Panc1 (cell line): ENCODE measurements at regions not wholly inside any gene's neighbourhood (a gene's known extent, or its start where the extent isn't known, plus 50 kb on each side); places are given as distances from the start of the nearest gene placed in this dataset.

Experiments used
- ATAC-seq: fragments of 200-7000 bp; cut with Tn5 transposase; 2 replicates; pipeline ENCODE4 v1.9.1; 2020; ENCODE audit warnings: mild to moderate bottlenecking, moderate library complexity
- BruUV-seq: library from RNA; stranded (reverse); fragments of 400-500 nt; replicated peaks from 2 replicates; lab custom pipeline; 2021; lab: Mats Ljungman, UMichigan
- CTCF ChIA-PET: fragments of 300-600 bp; sonication (Branson Sonifier 250); formaldehyde crosslinking; loops from one replicate; lab custom pipeline; 2022; ENCODE audit warnings: antibody characterized with exemption; lab: Charles Lee
- POLR2A ChIA-PET: fragments of 300-600 bp; sonication (Branson Sonifier 250); formaldehyde crosslinking; loops from one replicate; lab custom pipeline; 2022; ENCODE audit warnings: antibody characterized with exemption; lab: Charles Lee
- DNase-seq: peaks from one replicate; pipeline ENCODE4 v3.0.0-alpha.2; 2010; ENCODE audit warnings: low read depth, low spot score
- H3K27ac ChIP-seq: 2 replicates; pipeline ENCODE4 v1.5.1; 2011; ENCODE audit warnings: mild to moderate bottlenecking, low read length, inconsistent platforms
- H3K27me3 ChIP-seq: fragments of 200-500 bp; sonication (Bioruptor generic); 2 replicates; pipeline ENCODE4 v1.6.0; 2014; ENCODE audit warnings: low read length, inconsistent platforms; ENCODE audit not compliant: control insufficient read depth, insufficient read depth
- H3K36me3 ChIP-seq: fragments of 200-500 bp; sonication (Bioruptor generic); 2 replicates; pipeline ENCODE4 v1.5.1; 2014; ENCODE audit warnings: inconsistent platforms, mild to moderate bottlenecking, low read length, moderate library complexity; ENCODE audit not compliant: control insufficient read depth, insufficient read depth
- H3K4me1 ChIP-seq: 2 replicates; pipeline ENCODE4 v1.5.1; 2011; ENCODE audit warnings: inconsistent platforms, mild to moderate bottlenecking, low read length, moderate library complexity; ENCODE audit not compliant: control insufficient read depth, insufficient read depth
- H3K4me3 ChIP-seq, 2 experiments: 2 replicates each; pipeline ENCODE4 v1.5.1; 2011 to 2012; ENCODE audit warnings: low read depth in 2 of 2, low read length in 2 of 2, mild to moderate bottlenecking in 2 of 2, inconsistent platforms in 1 of 2, moderate library complexity in 1 of 2
- H3K9me3 ChIP-seq: fragments of 200-500 bp; sonication (Bioruptor generic); 2 replicates; pipeline ENCODE4 v1.5.1; 2014; ENCODE audit warnings: low read depth, mild to moderate bottlenecking, inconsistent platforms, low read length, moderate library complexity; ENCODE audit not compliant: control insufficient read depth, insufficient read depth
- POLR2AphosphoS5 ChIP-seq: IDR thresholded peaks from 2 replicates; pipeline ENCODE4 v1.6.1; 2012; ENCODE audit warnings: mild to moderate bottlenecking, low read depth, low read length, moderate library complexity
- REST ChIP-seq, 2 experiments: IDR thresholded peaks; 2 replicates each; pipeline ENCODE4 v1.6.1; 2011 to 2012; ENCODE audit warnings: low read depth in 2 of 2, control low read depth in 1 of 2, low read length in 1 of 2, mild to moderate bottlenecking in 1 of 2, moderate library complexity in 1 of 2; ENCODE audit not compliant: insufficient read depth in 1 of 2
- SIN3A ChIP-seq: IDR thresholded peaks from 2 replicates; pipeline ENCODE4 v1.6.1; 2012; ENCODE audit warnings: low read depth, mild to moderate bottlenecking, low read length, moderate library complexity, borderline replicate concordance; ENCODE audit not compliant: insufficient read depth
- TCF7L2 ChIP-seq: IDR thresholded peaks from 2 replicates; pipeline ENCODE4 v1.6.1; 2011; ENCODE audit warnings: mild to moderate bottlenecking, low read depth, low read length, inconsistent platforms
- in situ Hi-C: cut with HindIII; loops from 2 replicates; pipeline ENCODE4 v1.10.0; 2016; ENCODE audit warnings: low sequenced_read_pairs, low pct_unique_long_range_greater_than_20kb
- intact Hi-C: fragments of 100-400 bp; cut with micrococcal nuclease; formaldehyde crosslinking; loops from one replicate; pipeline ENCODE4 v1.10.0; 2022; ENCODE audit not compliant: unreplicated experiment
- TF ChIP-seq, protein P1 (sequence below): fragments of 450-650 bp; IDR thresholded peaks from 2 replicates; pipeline ENCODE4 v1.5.1; 2017; ENCODE audit warnings: mild to moderate bottlenecking

- no peaks in the 10 kb centered on the region for H3K9me3 ChIP-seq
- ATAC-seq (no peak), DNase-seq (no peak)
- intact Hi-C loops (no loop called here), in situ Hi-C loops (no loop called here)
- no peaks in the 10 kb centered on the region for H3K4me1 ChIP-seq
- ChIA-PET CTCF (interaction anchor here (0.6 kb wide), 1 partner anchor 15 kb away, joined by 7 read pairs; no protein-coding TSS in a partner anchor), POLR2A (no interaction called here)
- TF ChIP-seq TCF7L2 (no peak), SIN3A (no peak), POLR2AphosphoS5 (no peak), REST (IDR thresholded peaks at IDR 0.05; ENCODE audit: insufficient read depth in 1 of 2, low read depth in 2 of 2, low read length in 1 of 2) (no peak)
- TF ChIP-seq, protein P1, sequence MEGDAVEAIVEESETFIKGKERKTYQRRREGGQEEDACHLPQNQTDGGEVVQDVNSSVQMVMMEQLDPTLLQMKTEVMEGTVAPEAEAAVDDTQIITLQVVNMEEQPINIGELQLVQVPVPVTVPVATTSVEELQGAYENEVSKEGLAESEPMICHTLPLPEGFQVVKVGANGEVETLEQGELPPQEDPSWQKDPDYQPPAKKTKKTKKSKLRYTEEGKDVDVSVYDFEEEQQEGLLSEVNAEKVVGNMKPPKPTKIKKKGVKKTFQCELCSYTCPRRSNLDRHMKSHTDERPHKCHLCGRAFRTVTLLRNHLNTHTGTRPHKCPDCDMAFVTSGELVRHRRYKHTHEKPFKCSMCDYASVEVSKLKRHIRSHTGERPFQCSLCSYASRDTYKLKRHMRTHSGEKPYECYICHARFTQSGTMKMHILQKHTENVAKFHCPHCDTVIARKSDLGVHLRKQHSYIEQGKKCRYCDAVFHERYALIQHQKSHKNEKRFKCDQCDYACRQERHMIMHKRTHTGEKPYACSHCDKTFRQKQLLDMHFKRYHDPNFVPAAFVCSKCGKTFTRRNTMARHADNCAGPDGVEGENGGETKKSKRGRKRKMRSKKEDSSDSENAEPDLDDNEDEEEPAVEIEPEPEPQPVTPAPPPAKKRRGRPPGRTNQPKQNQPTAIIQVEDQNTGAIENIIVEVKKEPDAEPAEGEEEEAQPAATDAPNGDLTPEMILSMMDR = no peak
- peaks cover 4% of the 10 kb centered on the region; the same call in 1 of the 2 replicates for H3K27me3 ChIP-seq
- H3K27ac ChIP-seq = no peak overlapping the region
- H3K36me3 ChIP-seq = no peaks in the 10 kb centered on the region; the same call in 1 of the 2 replicates
- H3K4me3 ChIP-seq = no peak overlapping the region
- no TSS peak for BruUV-seq
Measured at GRCh38 chr6:142521791-142522190, 220.0 kb downstream of the ADGRG6 start.

GRCh38 chr6:142523515-142524375 is 221.9 kb downstream of the ADGRG6 start:
- ChIA-PET POLR2A (no interaction called here), CTCF (no interaction called here)
- DNase-seq = no peak
- Histone ChIP-seq H3K27me3 (peaks cover 4% of the 10 kb centered on the region; the same call in 1 of the 2 replicates), H3K27ac (no peak overlapping the region), H3K4me3 (no peak overlapping the region), H3K9me3 (no peaks in the 10 kb centered on the region), H3K36me3 (no peaks in the 10 kb centered on the region; the same call in 1 of the 2 replicates), H3K4me1 (no peaks in the 10 kb centered on the region)
- BruUV-seq = no TSS peak
- TF ChIP-seq SIN3A (no peak), REST (IDR thresholded peaks at IDR 0.05; ENCODE audit: insufficient read depth in 1 of 2, low read depth in 2 of 2, low read length in 1 of 2) (no peak), POLR2AphosphoS5 (no peak), TCF7L2 (no peak)
- TF ChIP-seq, protein P1 = no peak
- in situ Hi-C loops = no loop called here
- no peak for ATAC-seq
- intact Hi-C loops = no loop called here
